ENCODE measurements at regions not wholly inside any gene's neighbourhood (a gene's known extent, or its start where the extent isn't known, plus 50 kb on each side); places are given as distances from the start of the nearest gene placed in this dataset.

GRCh38 chr15:93296759-93297500, 207.9 kb upstream of the RGMA start:
- Histone ChIP-seq H3K36me3 (ENCODE audit: insufficient read depth, low read length) (no peaks in the 10 kb centered on the region), H3K4me2 (ENCODE audit: low read depth, low read length, poor library complexity, severe bottlenecking) (no peak overlapping the region), H4K20me1 (ENCODE audit: insufficient read depth, low read length, poor library complexity, severe bottlenecking) (no peaks in the 10 kb centered on the region), H3K27me3 (ENCODE audit: insufficient read depth, low read length, poor library complexity, severe bottlenecking) (no peaks in the 10 kb centered on the region), H3K9me3 (ENCODE audit: insufficient read depth, low read depth, low read length) (no peaks in the 10 kb centered on the region), H3K9ac (ENCODE audit: low read depth, low read length, poor library complexity, severe bottlenecking) (no peak overlapping the region), H3K79me2 (ENCODE audit: insufficient read depth, low read length) (no peaks in the 10 kb centered on the region), H3K4me1 (ENCODE audit: insufficient read depth, low read length, poor library complexity, severe bottlenecking) (peaks cover 6% of the 10 kb centered on the region), H3F3A (ENCODE audit: low read depth) (no peaks in the 10 kb centered on the region), H2AFZ (ENCODE audit: low read length) (peak overlapping the region; percentile 55; the same call in 1 of the 2 replicates), H3K9me2 (replicated peaks; ENCODE audit: low read depth, low read length) (no peaks in the 10 kb centered on the region), H3K4me3 (ENCODE audit: low read length, poor library complexity, severe bottlenecking) (no peak overlapping the region)
- TF ChIP-seq EZH2phosphoT487 (IDR thresholded peaks at IDR 0.05; ENCODE audit: borderline replicate concordance) (no peak), CTCF (conservative IDR thresholded peaks at IDR 0.05; ENCODE audit: low read length) (no peak)

- H3K4me1 ChIP-seq (ENCODE audit: insufficient read depth, low read length, poor library complexity, severe bottlenecking) = peaks cover 24% of the 10 kb centered on the region
- no peaks in the 10 kb centered on the region for H4K20me1 ChIP-seq (ENCODE audit: insufficient read depth, low read length, poor library complexity, severe bottlenecking)
- no peaks in the 10 kb centered on the region for H3K36me3 ChIP-seq (ENCODE audit: insufficient read depth, low read length)
- H3K79me2 ChIP-seq (ENCODE audit: insufficient read depth, low read length) = no peaks in the 10 kb centered on the region
- H3K9me3 ChIP-seq (ENCODE audit: insufficient read depth, low read depth, low read length) = no peaks in the 10 kb centered on the region
- no peak overlapping the region for H3K9ac ChIP-seq (ENCODE audit: low read depth, low read length, poor library complexity, severe bottlenecking)
- H3K9me2 ChIP-seq (replicated peaks; ENCODE audit: low read depth, low read length) = no peaks in the 10 kb centered on the region
- no peak overlapping the region for H2AFZ ChIP-seq (ENCODE audit: low read length)
- no peak overlapping the region for H3K4me2 ChIP-seq (ENCODE audit: low read depth, low read length, poor library complexity, severe bottlenecking)
- H3K4me3 ChIP-seq (ENCODE audit: low read length, poor library complexity, severe bottlenecking) = no peak overlapping the region
- 0 out of 2 replicates have a peak, but pooled peaks cover 4% of the 10 kb centered on the region for H3F3A ChIP-seq (ENCODE audit: low read depth)
- H3K27me3 ChIP-seq (ENCODE audit: insufficient read depth, low read length, poor library complexity, severe bottlenecking) = no peaks in the 10 kb centered on the region
- TF ChIP-seq EZH2phosphoT487 (IDR thresholded peaks at IDR 0.05; ENCODE audit: borderline replicate concordance) (no peak), CTCF (conservative IDR thresholded peaks at IDR 0.05; ENCODE audit: low read length) (no peak)
Observed at GRCh38 chr15:93294896-93295295, 205.9 kb upstream of the RGMA start.

GRCh38 chr15:93294066-93294465, 205.1 kb upstream of the RGMA start:
- no peak overlapping the region for H2AFZ ChIP-seq (ENCODE audit: low read length)
- peaks cover 32% of the 10 kb centered on the region for H3K4me1 ChIP-seq (ENCODE audit: insufficient read depth, low read length, poor library complexity, severe bottlenecking)
- TF ChIP-seq EZH2phosphoT487 (IDR thresholded peaks at IDR 0.05; ENCODE audit: borderline replicate concordance) = no peak
- TF ChIP-seq CTCF (conservative IDR thresholded peaks at IDR 0.05; ENCODE audit: low read length) = no peak
- no peak overlapping the region for H3K4me3 ChIP-seq (ENCODE audit: low read length, poor library complexity, severe bottlenecking)
- H3F3A ChIP-seq (ENCODE audit: low read depth) = peaks cover 8% of the 10 kb centered on the region; the same call in 1 of the 2 replicates
- H3K9me3 ChIP-seq (ENCODE audit: insufficient read depth, low read depth, low read length) = no peaks in the 10 kb centered on the region
- H3K9ac ChIP-seq (ENCODE audit: low read depth, low read length, poor library complexity, severe bottlenecking) = no peak overlapping the region
- H3K79me2 ChIP-seq (ENCODE audit: insufficient read depth, low read length) = no peaks in the 10 kb centered on the region
- no peak overlapping the region for H3K4me2 ChIP-seq (ENCODE audit: low read depth, low read length, poor library complexity, severe bottlenecking)
- H4K20me1 ChIP-seq (ENCODE audit: insufficient read depth, low read length, poor library complexity, severe bottlenecking) = no peaks in the 10 kb centered on the region
- no peaks in the 10 kb centered on the region for H3K27me3 ChIP-seq (ENCODE audit: insufficient read depth, low read length, poor library complexity, severe bottlenecking)
- no peaks in the 10 kb centered on the region for H3K9me2 ChIP-seq (replicated peaks; ENCODE audit: low read depth, low read length)
- H3K36me3 ChIP-seq (ENCODE audit: insufficient read depth, low read length) = no peaks in the 10 kb centered on the region

Data from Loucy (cell line).